ENCODE measurements at regions not wholly inside any gene's neighbourhood (a gene's known extent, or its start where the extent isn't known, plus 50 kb on each side); places are given as distances from the start of the nearest gene placed in this dataset.

- H3K27ac ChIP-seq (ENCODE audit: low read length in 2 of 2): no peak overlapping the region
- H2AFZ ChIP-seq (ENCODE audit: insufficient read depth, low read depth, low read length, poor library complexity, severe bottlenecking): no peak overlapping the region
- CTCF ChIA-PET: interaction anchor here (0.6 kb wide), 1 partner anchor 135 kb away, joined by 3 read pairs; no protein-coding TSS in a partner anchor
- no peak overlapping the region for H3K4me2 ChIP-seq (replicated peaks; ENCODE audit: low read depth, low read length, poor library complexity, severe bottlenecking)
- no peaks in the 10 kb centered on the region for H3K36me3 ChIP-seq (replicated peaks in 1 of 2; ENCODE audit: control extremely low read depth in 1 of 2, control insufficient read depth in 1 of 2, extremely low read depth in 1 of 2, insufficient read depth in 2 of 2, low read length in 1 of 2)
- H3K79me2 ChIP-seq (ENCODE audit: control insufficient read depth, insufficient read depth, low read length): no peaks in the 10 kb centered on the region
- no peaks in the 10 kb centered on the region for H3K4me1 Mint-ChIP-seq
- peaks cover 3% of the 10 kb centered on the region for H3K27me3 Mint-ChIP-seq
- no peak overlapping the region for H3K4me3 ChIP-seq (ENCODE audit: control extremely low read depth in 1 of 5, extremely low read depth in 1 of 5, insufficient read depth in 1 of 5, low read depth in 2 of 5, low read length in 4 of 5)
- POLR2A ChIA-PET: no interaction called here
- no peak overlapping the region for H3K4me3 Mint-ChIP-seq
- no peak overlapping the region for H3K9ac ChIP-seq (ENCODE audit: low read length)
- ATAC-seq (ENCODE audit: low read depth) (no peak), DNase-seq (no peak)
- no peaks in the 10 kb centered on the region for H3K4me1 ChIP-seq (ENCODE audit: control insufficient read depth in 2 of 2, insufficient read depth in 2 of 2, low read length in 2 of 2)
- H3K9me3 ChIP-seq (ENCODE audit: control extremely low read depth in 1 of 3, control insufficient read depth in 2 of 3, insufficient read depth in 1 of 3, low read length in 2 of 3): peaks cover 0 to 8% (median 0%) of the 10 kb centered on the region in 3 donors
- H3K27ac Mint-ChIP-seq: no peak overlapping the region
- peaks cover 5% of the 10 kb centered on the region for H3K9me3 Mint-ChIP-seq (ENCODE audit: insufficient read depth)
- no peaks in the 10 kb centered on the region for H3K27me3 ChIP-seq (replicated peaks in 1 of 4; ENCODE audit: control extremely low read depth in 1 of 4, control insufficient read depth in 3 of 4, insufficient read depth in 4 of 4, low read length in 3 of 4)
- no peaks in the 10 kb centered on the region for H4K20me1 ChIP-seq (ENCODE audit: control insufficient read depth, insufficient read depth, low read length, poor library complexity, severe bottlenecking)
- WGBS (ENCODE audit: insufficient coverage): no CpG with 5 or more reads among the region's 3 CpGs
- TF ChIP-seq EZH2 (IDR thresholded peaks at IDR 0.05; ENCODE audit: borderline replicate concordance, insufficient read depth, low read depth, low read length, poor library complexity, severe bottlenecking) (no peak), CTCF (IDR thresholded peaks at IDR 0.05) (no peak)
- intact Hi-C loops (cut with micrococcal nuclease): no loop called here
These were observed 242.2 kb upstream of the FANCL start for GRCh38 chr2:58483307-58483706.

GRCh38 chr2:58481670-58482069 lies 240.5 kb upstream of the FANCL start:
- CTCF ChIA-PET: no interaction called here
- 90% methylated on average over 2 of the region's 2 CpGs for WGBS (ENCODE audit: insufficient coverage)
- no peak overlapping the region for H3K27ac ChIP-seq (ENCODE audit: low read length in 2 of 2)
- peaks cover 0 to 1% (median 0%) of the 10 kb centered on the region in 3 donors for H3K9me3 ChIP-seq (ENCODE audit: control extremely low read depth in 1 of 3, control insufficient read depth in 2 of 3, insufficient read depth in 1 of 3, low read length in 2 of 3)
- H3K27me3 Mint-ChIP-seq: peaks cover 3% of the 10 kb centered on the region
- no peak overlapping the region for H2AFZ ChIP-seq (ENCODE audit: insufficient read depth, low read depth, low read length, poor library complexity, severe bottlenecking)
- no peak overlapping the region for H3K27ac Mint-ChIP-seq
- intact Hi-C loops (cut with micrococcal nuclease): no loop called here
- no peaks in the 10 kb centered on the region for H3K79me2 ChIP-seq (ENCODE audit: control insufficient read depth, insufficient read depth, low read length)
- no peak overlapping the region for H3K4me2 ChIP-seq (replicated peaks; ENCODE audit: low read depth, low read length, poor library complexity, severe bottlenecking)
- no peak overlapping the region for H3K4me3 ChIP-seq (ENCODE audit: control extremely low read depth in 1 of 5, extremely low read depth in 1 of 5, insufficient read depth in 1 of 5, low read depth in 2 of 5, low read length in 4 of 5)
- no peaks in the 10 kb centered on the region for H3K9me3 Mint-ChIP-seq (ENCODE audit: insufficient read depth)
- no peak for DNase-seq
- POLR2A ChIA-PET: no interaction called here
- H3K4me3 Mint-ChIP-seq: no peak overlapping the region
- no peaks in the 10 kb centered on the region for H3K4me1 ChIP-seq (ENCODE audit: control insufficient read depth in 2 of 2, insufficient read depth in 2 of 2, low read length in 2 of 2)
- no peak for ATAC-seq (ENCODE audit: low read depth)
- no peak overlapping the region for H3K9ac ChIP-seq (ENCODE audit: low read length)
- H4K20me1 ChIP-seq (ENCODE audit: control insufficient read depth, insufficient read depth, low read length, poor library complexity, severe bottlenecking): no peaks in the 10 kb centered on the region
- no peaks in the 10 kb centered on the region for H3K36me3 ChIP-seq (replicated peaks in 1 of 2; ENCODE audit: control extremely low read depth in 1 of 2, control insufficient read depth in 1 of 2, extremely low read depth in 1 of 2, insufficient read depth in 2 of 2, low read length in 1 of 2)
- TF ChIP-seq EZH2 (IDR thresholded peaks at IDR 0.05; ENCODE audit: borderline replicate concordance, insufficient read depth, low read depth, low read length, poor library complexity, severe bottlenecking): no peak
- TF ChIP-seq CTCF (IDR thresholded peaks at IDR 0.05): no peak
- no peaks in the 10 kb centered on the region for H3K27me3 ChIP-seq (replicated peaks in 1 of 4; ENCODE audit: control extremely low read depth in 1 of 4, control insufficient read depth in 3 of 4, insufficient read depth in 4 of 4, low read length in 3 of 4)
- H3K4me1 Mint-ChIP-seq: no peaks in the 10 kb centered on the region
